Activated naive CD4-positive, alpha-beta T cell treated with anti-CD3 and anti-CD28 coated beads, Interleukin-2, amount 50 U/mL, for 24 hours (primary cell): ENCODE measurements at regions not wholly inside any gene's neighbourhood (a gene's known extent, or its start where the extent isn't known, plus 50 kb on each side); places are given as distances from the start of the nearest gene placed in this dataset.
A peak's percentile ranks its signal among the peaks of the same experiment; 100 is the strongest.
"Not testable (repeated sequence)": the region's sequence is repeated elsewhere in the genome, so short reads cannot be mapped to it uniquely, and the experiment has no call there.

Experiments
- H3K27ac Mint-ChIP-seq: one replicate; pipeline ENCODE4 v1.8.0; 2021; ENCODE audit warnings: mild to moderate bottlenecking, mixed read lengths
- H3K27me3 Mint-ChIP-seq: one replicate; pipeline ENCODE4 v1.8.0; 2021; ENCODE audit warnings: mixed read lengths
- H3K36me3 Mint-ChIP-seq: one replicate; pipeline ENCODE4 v1.8.0; 2021; ENCODE audit warnings: mixed read lengths
- H3K4me1 Mint-ChIP-seq: one replicate; pipeline ENCODE4 v1.8.0; 2021; ENCODE audit warnings: mixed read lengths
- H3K4me3 Mint-ChIP-seq: one replicate; pipeline ENCODE4 v1.8.0; 2021; ENCODE audit warnings: mild to moderate bottlenecking, mixed read lengths
- H3K9me3 Mint-ChIP-seq: one replicate; pipeline ENCODE4 v1.8.0; 2021; ENCODE audit warnings: mixed read lengths

DNA sequence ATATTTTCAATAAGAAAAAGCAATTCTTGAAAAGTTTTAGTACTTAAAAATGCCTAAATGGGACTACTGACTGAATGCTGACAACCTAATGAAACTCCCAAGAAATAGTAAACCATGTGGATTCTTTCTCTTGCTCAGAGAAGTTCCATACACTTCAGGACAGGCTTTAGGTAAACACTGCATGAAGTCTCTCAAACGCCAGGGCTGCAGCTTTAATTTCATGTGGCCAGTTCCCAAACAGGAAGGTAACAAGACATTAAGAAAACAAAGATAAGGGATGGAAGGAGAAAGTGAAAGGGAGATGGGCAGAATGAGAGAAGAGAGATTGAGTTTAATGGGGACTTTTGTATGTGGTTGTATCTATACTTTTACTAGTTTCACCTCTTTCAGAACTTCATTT, 734.7 kb upstream of the PKDCC start:
- H3K27ac Mint-ChIP-seq: no peak overlapping the region
- H3K36me3 Mint-ChIP-seq: no peaks in the 10 kb centered on the region
- H3K4me3 Mint-ChIP-seq: no peak overlapping the region
- H3K27me3 Mint-ChIP-seq: no peaks in the 10 kb centered on the region
- H3K9me3 Mint-ChIP-seq: no peaks in the 10 kb centered on the region
- H3K4me1 Mint-ChIP-seq: no peaks in the 10 kb centered on the region

DNA sequence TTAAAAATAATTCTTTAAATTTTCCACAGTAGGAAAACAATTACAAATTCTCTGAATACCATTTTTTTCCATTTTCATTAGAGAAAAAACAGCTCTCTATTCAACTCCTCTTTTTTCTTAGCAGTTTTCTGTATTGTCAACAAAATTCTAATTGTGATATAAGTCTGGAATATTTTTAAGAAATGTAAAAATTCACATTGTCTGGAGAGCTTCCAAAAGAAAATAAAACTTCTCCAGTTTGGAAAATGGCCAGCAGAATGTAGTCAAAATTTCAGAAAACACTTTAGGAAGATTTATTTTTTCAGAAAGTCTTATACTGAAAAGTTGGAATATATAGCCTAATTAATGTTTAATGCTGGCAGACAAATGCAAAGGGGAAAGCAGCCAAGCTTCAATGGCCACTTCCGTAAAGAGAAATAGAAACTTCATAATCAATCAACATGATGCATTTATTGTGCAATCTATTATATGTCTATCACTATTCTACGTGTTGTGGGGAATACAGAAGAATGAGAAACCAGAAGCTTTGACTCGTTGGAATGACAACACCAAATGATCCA, 733.2 kb upstream of the PKDCC start:
- no peak overlapping the region for H3K27ac Mint-ChIP-seq
- no peak overlapping the region for H3K4me3 Mint-ChIP-seq
- no peaks in the 10 kb centered on the region for H3K27me3 Mint-ChIP-seq

DNA sequence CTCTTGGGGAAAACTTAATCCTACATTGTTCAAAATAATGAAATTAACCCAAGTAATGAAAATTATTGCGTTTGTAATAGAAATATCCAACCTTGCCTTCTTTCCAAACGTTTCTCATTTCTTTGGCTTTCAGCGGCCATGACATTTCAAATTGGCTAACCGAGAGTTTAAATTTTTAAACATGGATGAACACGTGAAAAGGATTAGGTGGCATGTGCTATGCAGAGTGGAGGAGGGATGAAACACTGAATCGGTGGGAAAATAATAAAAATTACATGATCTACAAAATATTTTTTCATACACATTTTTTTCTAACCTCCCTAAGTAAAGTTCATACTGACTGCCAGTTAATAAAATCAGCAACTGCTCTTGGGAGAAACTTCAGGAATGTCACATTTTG, 728.4 kb upstream of the PKDCC start:
- H3K27ac Mint-ChIP-seq: no peak overlapping the region
- H3K4me1 Mint-ChIP-seq: no peaks in the 10 kb centered on the region
- no peaks in the 10 kb centered on the region for H3K36me3 Mint-ChIP-seq
- H3K4me3 Mint-ChIP-seq: no peak overlapping the region
- peaks cover under 1% of the 10 kb centered on the region for H3K9me3 Mint-ChIP-seq
- H3K27me3 Mint-ChIP-seq: no peaks in the 10 kb centered on the region

More for the DNA sequence above, 733.2 kb upstream of the PKDCC start:
- no peaks in the 10 kb centered on the region for H3K9me3 Mint-ChIP-seq
- no peaks in the 10 kb centered on the region for H3K36me3 Mint-ChIP-seq
- H3K4me1 Mint-ChIP-seq: no peaks in the 10 kb centered on the region

DNA sequence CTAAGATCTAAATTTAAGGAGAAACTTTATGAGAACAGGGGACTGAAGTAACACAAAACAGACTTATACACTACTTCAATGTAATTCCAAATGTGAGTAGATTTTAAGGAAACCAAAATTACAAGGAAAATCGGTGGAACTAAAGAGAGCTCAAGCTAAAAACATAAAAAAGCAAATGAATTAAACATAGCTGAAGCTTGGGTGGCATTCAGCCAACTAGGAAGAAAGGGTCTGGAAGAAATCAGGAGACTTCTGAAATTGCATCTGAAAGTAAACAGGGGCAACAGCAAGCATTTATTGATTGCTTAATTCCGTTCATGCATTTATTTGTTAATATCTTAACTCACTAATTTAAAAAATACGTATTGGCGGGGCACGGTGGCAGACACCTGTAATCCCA, 727.3 kb upstream of the PKDCC start:
- H3K9me3 Mint-ChIP-seq: peaks cover 5% of the 10 kb centered on the region
- no peaks in the 10 kb centered on the region for H3K4me1 Mint-ChIP-seq
- no peaks in the 10 kb centered on the region for H3K36me3 Mint-ChIP-seq
- no peaks in the 10 kb centered on the region for H3K27me3 Mint-ChIP-seq
- H3K4me3 Mint-ChIP-seq: no peak overlapping the region
- H3K27ac Mint-ChIP-seq: no peak overlapping the region

DNA sequence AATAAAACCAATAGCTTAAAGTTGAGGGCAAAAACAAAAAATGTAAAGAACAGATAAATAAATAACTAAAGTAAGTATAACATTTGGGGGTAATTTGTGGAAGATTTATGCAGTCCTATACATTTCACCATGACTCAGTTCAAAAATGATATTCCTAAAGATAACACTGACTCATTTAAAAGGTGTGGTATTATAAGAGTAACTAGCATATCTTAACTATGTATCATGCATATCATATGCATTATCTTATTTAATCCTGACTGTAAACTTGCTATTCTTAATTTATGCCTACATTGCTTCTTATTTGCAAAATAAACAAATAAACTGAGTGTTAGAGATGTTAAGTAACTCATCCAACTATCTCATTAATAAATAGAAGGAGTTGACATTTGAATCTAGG, 726.5 kb upstream of the PKDCC start:
- H3K27me3 Mint-ChIP-seq: no peaks in the 10 kb centered on the region
- H3K4me1 Mint-ChIP-seq: no peaks in the 10 kb centered on the region
- no peak overlapping the region for H3K27ac Mint-ChIP-seq
- no peaks in the 10 kb centered on the region for H3K36me3 Mint-ChIP-seq
- H3K9me3 Mint-ChIP-seq: peaks cover 5% of the 10 kb centered on the region
- no peak overlapping the region for H3K4me3 Mint-ChIP-seq

DNA sequence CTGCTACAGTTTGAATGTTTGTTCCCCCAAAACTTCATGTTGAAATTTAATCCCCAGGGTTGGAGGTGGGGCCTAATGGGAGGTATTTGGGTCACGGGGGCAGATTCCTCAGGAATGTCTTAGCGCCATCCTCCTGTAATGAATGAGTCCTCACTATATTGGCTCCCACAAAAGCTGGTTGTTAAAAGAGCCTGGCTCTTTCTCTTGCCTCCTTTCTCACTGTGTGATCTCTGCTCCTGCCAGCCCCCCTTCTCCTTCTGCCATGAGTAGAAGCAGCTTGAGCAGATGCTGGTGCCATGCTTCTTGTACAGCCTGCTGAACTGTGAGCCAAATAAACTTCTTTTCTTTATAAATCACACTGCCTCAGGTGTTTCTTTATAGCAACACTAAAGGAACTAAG, 721.0 kb upstream of the PKDCC start:
- Mint-ChIP-seq H3K27ac (no peak overlapping the region), H3K27me3 (no peaks in the 10 kb centered on the region), H3K9me3 (peaks cover 5% of the 10 kb centered on the region), H3K4me3 (no peak overlapping the region), H3K36me3 (no peaks in the 10 kb centered on the region), H3K4me1 (no peaks in the 10 kb centered on the region)

DNA sequence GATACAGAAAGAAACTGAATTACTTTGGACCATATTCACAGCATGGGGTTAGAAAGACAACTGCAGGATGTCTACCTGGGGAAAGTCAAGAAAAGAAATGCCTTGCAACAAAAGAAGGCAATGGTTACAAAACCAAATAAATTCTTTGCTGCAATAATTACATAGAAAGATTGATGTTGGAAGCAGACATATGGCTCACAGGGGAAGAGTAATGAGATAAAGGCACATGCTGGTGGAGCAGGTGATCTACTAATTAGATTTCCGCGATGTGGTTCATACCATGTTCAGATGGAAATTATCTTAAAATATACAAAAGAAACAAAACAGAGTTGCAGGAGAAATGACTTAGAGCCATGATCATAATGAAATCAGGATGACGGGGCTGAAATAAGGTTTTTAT, 718.8 kb upstream of the PKDCC start:
- H3K27ac Mint-ChIP-seq: no peak overlapping the region
- H3K9me3 Mint-ChIP-seq: peaks cover 5% of the 10 kb centered on the region
- no peaks in the 10 kb centered on the region for H3K27me3 Mint-ChIP-seq
- H3K36me3 Mint-ChIP-seq: no peaks in the 10 kb centered on the region
- H3K4me3 Mint-ChIP-seq: no peak overlapping the region
- H3K4me1 Mint-ChIP-seq: no peaks in the 10 kb centered on the region

DNA sequence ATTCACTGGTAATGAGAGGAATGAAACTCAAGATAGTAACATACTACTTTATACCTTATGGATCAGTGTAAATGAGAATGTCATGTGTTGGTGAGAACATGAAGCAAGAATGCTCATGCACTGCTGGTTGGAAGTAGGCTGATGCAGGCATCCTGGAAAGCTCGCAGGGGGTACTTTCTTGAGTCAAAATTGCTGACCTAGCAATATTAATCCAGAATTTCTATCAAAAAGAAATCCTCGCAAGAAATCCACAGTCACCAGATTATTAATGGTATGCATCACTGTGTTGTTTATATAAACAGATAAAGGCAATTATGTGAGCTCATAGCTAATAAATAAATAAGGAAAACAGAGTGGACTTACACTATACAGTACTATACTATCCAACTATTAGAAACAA, 713.7 kb upstream of the PKDCC start:
- no peaks in the 10 kb centered on the region for H3K27me3 Mint-ChIP-seq
- H3K4me1 Mint-ChIP-seq: no peaks in the 10 kb centered on the region
- no peak overlapping the region for H3K27ac Mint-ChIP-seq
- no peaks in the 10 kb centered on the region for H3K9me3 Mint-ChIP-seq
- H3K36me3 Mint-ChIP-seq: no peaks in the 10 kb centered on the region
- no peak overlapping the region for H3K4me3 Mint-ChIP-seq

DNA sequence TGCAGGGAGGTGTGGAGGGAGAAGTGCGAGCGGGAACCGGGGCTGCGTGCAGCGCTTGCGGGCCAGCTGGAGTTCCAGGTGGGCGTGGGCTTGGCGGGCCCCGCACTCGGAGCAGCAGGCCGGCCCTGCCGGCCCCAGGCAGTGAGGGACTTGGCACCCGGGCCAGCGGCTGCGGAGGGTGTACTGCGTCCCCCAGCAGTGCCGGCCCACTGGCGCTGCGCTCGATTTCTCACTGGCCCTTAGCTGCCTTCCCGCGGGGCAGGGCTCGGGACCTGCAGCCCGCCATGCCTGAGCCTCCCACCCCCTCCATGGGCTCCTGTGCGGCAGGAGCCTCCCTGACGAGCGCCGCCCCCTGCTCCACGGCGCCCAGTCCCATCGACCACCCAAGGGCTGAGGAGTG, 712.2 kb upstream of the PKDCC start:
- not testable (repeated sequence) for H3K27ac Mint-ChIP-seq, H3K9me3 Mint-ChIP-seq, H3K4me1 Mint-ChIP-seq, H3K4me3 Mint-ChIP-seq, H3K36me3 Mint-ChIP-seq, H3K27me3 Mint-ChIP-seq

DNA sequence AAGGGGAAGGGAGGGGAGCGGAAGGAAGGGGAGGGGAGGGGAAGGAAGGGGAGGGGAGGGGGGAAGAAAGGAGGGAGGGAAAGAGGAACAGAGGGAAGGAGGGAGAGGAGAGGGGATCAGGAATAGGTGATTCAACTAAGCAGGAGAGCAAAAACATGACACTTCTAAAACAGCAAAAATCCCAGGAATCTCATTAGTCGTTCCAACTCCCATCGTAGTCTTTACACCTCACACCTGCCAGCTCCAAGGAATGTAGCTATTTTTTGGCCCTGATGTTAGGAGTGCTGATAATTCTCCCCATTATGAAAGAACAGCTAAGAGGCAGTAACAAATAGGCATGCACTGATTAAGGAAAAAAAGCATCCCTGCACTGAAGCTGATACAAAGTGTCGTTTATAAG, 709.9 kb upstream of the PKDCC start:
- Mint-ChIP-seq H3K9me3 (no peaks in the 10 kb centered on the region), H3K36me3 (no peaks in the 10 kb centered on the region), H3K4me3 (no peak overlapping the region), H3K27ac (no peak overlapping the region), H3K27me3 (no peaks in the 10 kb centered on the region), H3K4me1 (no peaks in the 10 kb centered on the region)

DNA sequence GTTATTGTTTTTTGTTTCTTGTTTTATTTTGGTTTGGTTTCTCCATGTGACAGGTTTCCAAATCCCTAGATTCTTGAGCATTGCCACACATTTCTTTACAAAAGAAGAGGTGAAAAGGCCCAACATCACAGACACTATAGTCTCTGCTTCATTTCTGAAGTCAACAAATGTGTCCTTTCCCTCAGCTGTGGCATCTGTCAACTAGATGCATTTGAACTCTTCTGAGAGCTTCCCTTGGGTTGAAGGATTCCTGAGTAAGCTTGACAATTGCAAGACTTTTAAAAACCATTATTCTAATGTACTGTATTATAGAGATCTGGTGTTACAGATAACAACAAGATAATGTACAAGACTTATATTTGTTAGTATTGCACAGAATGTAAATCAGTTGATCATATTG, 703.3 kb upstream of the PKDCC start:
- H3K4me3 Mint-ChIP-seq: no peak overlapping the region
- H3K27me3 Mint-ChIP-seq: no peaks in the 10 kb centered on the region
- no peaks in the 10 kb centered on the region for H3K4me1 Mint-ChIP-seq
- no peaks in the 10 kb centered on the region for H3K36me3 Mint-ChIP-seq
- H3K9me3 Mint-ChIP-seq: no peaks in the 10 kb centered on the region
- H3K27ac Mint-ChIP-seq: no peak overlapping the region

DNA sequence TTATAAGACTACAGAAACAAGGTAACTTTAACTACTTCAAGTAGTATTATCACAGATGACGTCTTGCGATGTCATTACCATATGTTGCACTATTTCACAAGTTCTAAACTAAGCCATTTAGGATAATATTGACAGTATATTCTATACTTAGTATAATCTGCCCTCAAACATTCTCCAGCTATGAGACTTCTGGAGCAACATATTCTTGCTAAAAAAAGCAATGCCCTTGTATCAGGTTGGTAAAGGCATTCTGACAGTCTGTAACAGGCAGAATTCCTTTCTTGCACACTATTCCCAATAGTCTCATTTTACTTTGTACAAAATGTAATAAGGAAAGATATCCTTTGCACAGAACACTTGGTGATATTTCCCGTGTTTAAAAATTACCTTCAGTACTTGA, 694.8 kb upstream of the PKDCC start:
- H3K27me3 Mint-ChIP-seq: peaks cover 2% of the 10 kb centered on the region

DNA sequence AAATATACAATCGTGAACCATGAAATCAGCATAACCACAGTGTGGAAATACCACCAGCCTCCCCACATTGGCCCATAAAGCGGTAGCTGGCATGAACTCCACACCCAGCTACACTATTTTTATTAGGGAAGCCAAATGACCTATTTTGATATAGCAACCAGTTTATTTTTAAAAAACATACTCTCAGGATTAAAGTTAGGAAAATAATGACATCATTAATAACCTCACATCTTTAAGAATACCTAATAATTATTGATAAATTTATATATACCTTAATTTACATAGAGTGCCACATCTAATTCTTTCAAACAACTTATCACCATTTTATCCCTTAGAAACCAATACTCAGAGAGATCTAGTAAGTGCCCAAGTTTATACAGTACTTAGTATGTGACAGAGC, 692.0 kb upstream of the PKDCC start:
- Mint-ChIP-seq H3K4me3 (no peak overlapping the region), H3K4me1 (no peaks in the 10 kb centered on the region), H3K36me3 (no peaks in the 10 kb centered on the region), H3K27me3 (peaks cover 2% of the 10 kb centered on the region), H3K27ac (no peak overlapping the region), H3K9me3 (no peaks in the 10 kb centered on the region)

More for the DNA sequence above, 694.8 kb upstream of the PKDCC start:
- Mint-ChIP-seq H3K27ac (no peak overlapping the region), H3K4me3 (no peak overlapping the region), H3K36me3 (no peaks in the 10 kb centered on the region), H3K9me3 (no peaks in the 10 kb centered on the region), H3K4me1 (no peaks in the 10 kb centered on the region)

DNA sequence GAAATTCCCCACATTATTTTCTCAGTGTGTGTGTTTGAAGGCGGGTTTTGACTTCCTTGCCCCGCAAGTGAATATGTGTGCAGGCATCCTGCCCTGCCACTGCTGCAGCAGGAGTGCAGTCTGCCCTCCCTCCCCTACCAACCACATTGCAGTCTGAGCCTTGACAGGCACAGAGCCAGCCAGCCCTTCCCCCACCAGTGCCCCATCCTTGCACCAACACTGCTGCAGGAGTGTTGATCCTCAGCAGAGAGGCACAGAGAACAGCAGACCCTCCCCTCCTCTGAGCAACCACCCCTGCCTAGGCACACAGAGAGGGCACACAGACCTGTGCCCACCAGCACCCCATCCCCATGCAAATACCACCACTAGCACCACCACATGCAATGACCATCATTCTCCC, 683.0 kb upstream of the PKDCC start:
- no peak overlapping the region for H3K27ac Mint-ChIP-seq
- H3K4me3 Mint-ChIP-seq: no peak overlapping the region
- H3K36me3 Mint-ChIP-seq: no peaks in the 10 kb centered on the region
- H3K9me3 Mint-ChIP-seq: peaks cover 5% of the 10 kb centered on the region
- H3K4me1 Mint-ChIP-seq: no peaks in the 10 kb centered on the region
- H3K27me3 Mint-ChIP-seq: no peaks in the 10 kb centered on the region

DNA sequence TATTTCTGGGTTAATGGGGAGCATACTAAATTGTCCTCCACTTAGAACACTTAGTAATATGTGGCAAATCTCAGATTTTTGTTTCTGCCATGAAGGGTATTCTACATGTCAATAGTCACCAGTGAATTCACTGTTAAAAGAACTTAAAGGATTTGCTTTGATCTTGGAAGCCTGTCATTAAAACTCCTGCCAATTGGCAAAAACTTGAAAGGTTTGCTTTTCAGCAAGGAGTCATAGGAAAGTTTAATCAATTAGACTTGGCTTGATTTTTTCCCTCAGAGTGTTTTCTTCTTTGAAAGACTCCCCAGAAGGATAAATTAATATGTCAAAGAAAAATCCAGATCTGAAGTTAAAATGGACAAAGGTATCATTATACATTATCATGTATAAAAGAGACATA, 671.9 kb upstream of the PKDCC start:
- Mint-ChIP-seq H3K27me3 (no peaks in the 10 kb centered on the region), H3K27ac (no peak overlapping the region), H3K36me3 (no peaks in the 10 kb centered on the region), H3K9me3 (peaks cover 4% of the 10 kb centered on the region), H3K4me3 (no peak overlapping the region), H3K4me1 (no peaks in the 10 kb centered on the region)

DNA sequence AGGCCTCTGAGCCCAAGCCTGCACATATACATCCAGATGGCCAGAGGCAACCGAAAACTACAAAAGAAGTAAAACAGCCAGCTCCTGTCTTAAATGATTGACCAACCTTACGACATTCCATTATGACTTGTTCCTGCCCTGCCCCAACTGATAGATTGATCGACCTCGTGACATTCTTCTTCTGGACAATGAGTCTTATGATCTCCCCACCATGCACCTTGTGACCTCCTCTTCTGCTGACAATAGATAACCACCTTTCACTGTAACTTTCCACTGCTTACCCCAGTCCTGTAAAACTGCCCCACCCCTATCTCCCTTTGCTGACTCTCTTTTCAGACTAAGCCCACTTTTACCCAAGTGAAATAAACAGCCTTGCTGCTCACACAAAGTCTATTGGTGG, 670.0 kb upstream of the PKDCC start:
- Mint-ChIP-seq H3K27ac (no peak overlapping the region), H3K27me3 (no peaks in the 10 kb centered on the region), H3K9me3 (no peaks in the 10 kb centered on the region), H3K4me1 (no peaks in the 10 kb centered on the region), H3K4me3 (no peak overlapping the region), H3K36me3 (no peaks in the 10 kb centered on the region)

DNA sequence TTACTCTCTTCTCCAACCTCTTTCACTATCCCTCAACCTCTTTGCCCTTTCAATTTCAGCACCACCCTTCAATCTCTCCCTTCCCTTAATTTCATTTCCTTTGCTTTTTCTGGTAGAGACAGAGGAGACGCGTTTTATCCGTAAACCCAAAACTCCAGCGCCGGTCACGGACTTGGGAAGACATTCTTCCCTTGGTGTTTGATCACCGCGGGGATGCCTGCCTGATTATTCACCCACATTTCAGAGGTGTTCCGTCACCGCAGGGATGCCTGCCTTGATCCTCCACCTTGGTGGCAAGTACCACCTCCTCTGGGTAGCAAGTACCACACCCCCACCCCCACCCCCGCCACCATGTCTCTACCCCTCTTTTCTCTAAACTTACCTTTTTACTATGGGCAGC, 669.4 kb upstream of the PKDCC start:
- Mint-ChIP-seq H3K27me3 (no peaks in the 10 kb centered on the region), H3K4me3 (no peak overlapping the region), H3K9me3 (no peaks in the 10 kb centered on the region), H3K4me1 (no peaks in the 10 kb centered on the region), H3K27ac (peak overlapping the region; percentile 33), H3K36me3 (no peaks in the 10 kb centered on the region)
